ENCODE measurements at regions not wholly inside any gene's neighbourhood (a gene's known extent, or its start where the extent isn't known, plus 50 kb on each side); places are given as distances from the start of the nearest gene placed in this dataset.
"Not testable (repeated sequence)": the region's sequence is repeated elsewhere in the genome, so short reads cannot be mapped to it uniquely, and the experiment has no call there.

DNA sequence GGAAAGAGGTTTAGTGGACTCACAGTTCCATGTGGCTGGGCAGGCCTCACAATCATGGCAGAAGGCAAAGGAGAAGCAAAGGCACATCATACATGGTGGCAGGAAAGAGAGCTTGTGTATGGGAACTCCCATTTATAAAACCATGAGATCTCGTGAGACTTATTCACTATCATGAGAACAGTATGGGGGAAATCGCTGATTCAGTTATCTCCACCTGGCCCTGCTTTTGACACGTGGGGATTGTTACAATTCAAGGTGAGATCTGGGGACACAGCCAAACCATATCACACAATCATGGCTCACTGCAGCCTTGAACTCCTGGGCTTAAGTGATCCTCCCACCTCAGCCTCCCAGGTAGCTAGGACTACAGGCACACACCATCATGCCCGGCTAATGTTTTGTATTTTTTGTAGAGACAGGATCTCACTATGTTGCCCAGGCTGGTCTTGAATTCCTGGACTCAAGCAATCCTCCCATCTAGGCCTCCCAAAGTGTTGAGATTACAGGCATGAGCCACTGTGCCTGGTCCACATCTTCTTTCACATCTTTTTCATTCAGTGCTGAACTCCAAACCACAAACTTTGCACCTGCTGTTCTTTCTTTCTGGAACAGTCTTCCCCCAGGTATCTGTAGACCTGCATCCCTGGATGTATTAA lies 194.2 kb downstream of the ZFP64 start:
- TF ChIP-seq CTCF (IDR thresholded peaks at IDR 0.05); ZFX (IDR thresholded peaks at IDR 0.05; ENCODE audit: borderline replicate concordance): not testable (repeated sequence)

All from 22Rv1 (cell line).